IPS-18a (cell line): ENCODE measurements at regions not wholly inside any gene's neighbourhood (a gene's known extent, or its start where the extent isn't known, plus 50 kb on each side); places are given as distances from the start of the nearest gene placed in this dataset.
"Not testable (repeated sequence)": the region's sequence is repeated elsewhere in the genome, so short reads cannot be mapped to it uniquely, and the experiment has no call there.

Experiments
- H3K27ac ChIP-seq: one replicate; pipeline ENCODE4 v1.5.1; 2013; ENCODE audit warnings: low read length
- H3K27me3 ChIP-seq: one replicate; pipeline ENCODE4 v1.6.1; 2013; ENCODE audit warnings: mild to moderate bottlenecking, low read length; ENCODE audit not compliant: control insufficient read depth, insufficient read depth
- H3K36me3 ChIP-seq: one replicate; pipeline ENCODE4 v1.6.1; 2013; ENCODE audit warnings: low read depth, low read length; ENCODE audit not compliant: control insufficient read depth
- H3K4me1 ChIP-seq: one replicate; pipeline ENCODE4 v1.6.1; 2013; ENCODE audit warnings: low read depth, low read length; ENCODE audit not compliant: control insufficient read depth
- H3K4me3 ChIP-seq: one replicate; pipeline ENCODE4 v1.5.1; 2013; ENCODE audit warnings: low read length
- H3K9ac ChIP-seq: one replicate; pipeline ENCODE4 v1.6.1; 2013; ENCODE audit warnings: mild to moderate bottlenecking, low read length, moderate library complexity
- H3K9me3 ChIP-seq: one replicate; pipeline ENCODE4 v1.6.1; 2013; ENCODE audit warnings: low read depth, low read length; ENCODE audit not compliant: control insufficient read depth

GRCh38 chr12:4152145-4152795 is 121.3 kb upstream of the CCND2 start:
- Histone ChIP-seq H3K4me1 (peaks cover 14% of the 10 kb centered on the region), H3K27ac (no peak overlapping the region), H3K9me3 (no peaks in the 10 kb centered on the region), H3K27me3 (no peaks in the 10 kb centered on the region), H3K4me3 (no peak overlapping the region), H3K36me3 (no peaks in the 10 kb centered on the region), H3K9ac (no peak overlapping the region)

DNA sequence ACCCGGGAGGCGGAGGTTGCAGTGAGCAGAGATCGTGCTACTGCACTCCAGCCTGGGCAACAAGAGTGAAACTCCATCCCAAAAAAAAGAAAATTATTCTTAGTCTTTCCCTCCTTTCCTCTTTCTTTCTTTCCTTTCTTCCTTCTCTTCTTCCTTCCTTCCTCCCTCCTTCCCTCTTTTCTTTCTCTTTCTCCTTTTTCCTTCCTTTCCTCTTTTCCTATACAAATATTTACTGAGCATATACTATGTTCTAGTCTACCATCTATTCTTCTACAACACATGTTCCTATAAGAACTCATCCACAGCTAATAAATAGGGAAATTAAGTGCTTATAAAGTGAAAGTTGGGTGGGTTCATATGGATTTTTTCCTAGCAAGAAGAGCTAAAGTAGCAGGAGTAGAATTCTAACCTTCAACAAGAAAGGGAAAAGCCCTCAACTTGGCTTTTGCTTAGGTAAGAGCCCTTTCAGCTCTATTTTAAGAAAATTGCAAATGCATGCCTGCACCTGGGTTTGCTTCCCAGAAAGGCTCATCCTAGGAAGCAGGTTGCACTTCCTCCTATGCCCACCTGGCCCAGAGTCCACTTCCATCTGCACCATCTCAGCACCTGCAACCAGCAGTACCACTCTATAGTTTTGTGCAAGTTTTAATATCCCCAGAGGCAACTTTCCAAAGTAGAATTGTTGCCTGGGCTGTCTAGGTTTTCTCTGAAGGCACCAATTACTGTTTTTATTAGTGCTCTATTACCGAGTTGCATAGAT is 122.0 kb upstream of the CCND2 start:
- Histone ChIP-seq H3K9ac (no peak overlapping the region), H3K9me3 (no peaks in the 10 kb centered on the region), H3K4me3 (no peak overlapping the region), H3K27ac (no peak overlapping the region), H3K36me3 (no peaks in the 10 kb centered on the region), H3K27me3 (no peaks in the 10 kb centered on the region), H3K4me1 (peaks cover 16% of the 10 kb centered on the region)

- not testable (repeated sequence) for H3K4me3 ChIP-seq, H3K27ac ChIP-seq, H3K9me3 ChIP-seq, H3K27me3 ChIP-seq, H3K36me3 ChIP-seq, H3K9ac ChIP-seq
- H3K4me1 ChIP-seq = peaks cover 11% of the 10 kb centered on the region
Observed at GRCh38 chr12:4150355-4150754, 123.2 kb upstream of the CCND2 start.

- H3K36me3 ChIP-seq = no peaks in the 10 kb centered on the region
- H3K9me3 ChIP-seq = no peaks in the 10 kb centered on the region
- no peak overlapping the region for H3K9ac ChIP-seq
- H3K4me1 ChIP-seq = peaks cover 11% of the 10 kb centered on the region
- no peak overlapping the region for H3K4me3 ChIP-seq
- no peak overlapping the region for H3K27ac ChIP-seq
- H3K27me3 ChIP-seq = no peaks in the 10 kb centered on the region
Observed at GRCh38 chr12:4148418-4149056, 125.0 kb upstream of the CCND2 start.

GRCh38 chr12:4147031-4147481 is 126.5 kb upstream of the CCND2 start:
- no peaks in the 10 kb centered on the region for H3K27me3 ChIP-seq
- no peaks in the 10 kb centered on the region for H3K36me3 ChIP-seq
- no peak overlapping the region for H3K9ac ChIP-seq
- H3K4me1 ChIP-seq = peaks cover 11% of the 10 kb centered on the region
- H3K4me3 ChIP-seq = no peak overlapping the region
- H3K27ac ChIP-seq = no peak overlapping the region
- no peaks in the 10 kb centered on the region for H3K9me3 ChIP-seq

DNA sequence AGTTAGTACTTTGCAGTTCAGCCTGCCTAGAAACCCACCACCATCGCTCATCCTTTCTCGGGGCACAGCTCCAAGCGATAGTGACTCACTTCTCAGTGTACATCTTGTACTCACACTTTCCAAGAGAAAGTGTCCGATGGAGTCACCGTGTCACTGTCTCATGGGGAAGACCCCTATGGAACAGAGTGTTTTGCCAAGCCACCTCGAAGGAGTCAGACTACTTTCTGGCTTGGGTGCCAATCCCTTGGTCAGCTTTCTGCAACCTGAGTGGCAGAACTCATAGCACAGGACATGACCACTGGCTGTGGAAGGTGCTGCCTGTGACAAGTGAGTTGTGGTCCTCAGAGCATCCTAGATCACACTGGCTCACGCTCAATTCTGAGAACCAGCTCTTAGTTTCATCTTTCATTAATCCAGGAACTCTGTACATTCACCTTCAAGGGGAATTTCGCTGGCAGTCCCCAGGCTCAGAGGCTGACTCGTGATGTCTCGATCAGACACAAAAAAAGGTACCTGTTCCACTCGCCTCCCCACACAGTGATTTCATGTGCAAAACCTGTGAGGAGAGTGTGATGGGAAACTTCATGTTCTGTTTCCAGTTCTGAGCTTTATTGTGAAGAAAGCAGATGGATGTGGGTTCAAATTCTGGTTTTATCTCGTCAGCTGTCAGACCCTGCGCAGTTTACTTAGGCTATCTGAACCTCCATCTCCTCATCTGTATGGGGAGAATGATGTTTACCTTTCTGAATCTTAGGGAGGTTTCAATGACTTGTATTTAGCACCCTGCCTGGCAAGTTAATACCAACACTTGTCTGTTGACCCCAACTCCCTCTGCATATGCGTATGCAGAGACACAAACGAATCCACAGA is 127.3 kb upstream of the CCND2 start:
- no peaks in the 10 kb centered on the region for H3K9me3 ChIP-seq
- no peak overlapping the region for H3K4me3 ChIP-seq
- peaks cover 11% of the 10 kb centered on the region for H3K4me1 ChIP-seq
- H3K36me3 ChIP-seq = no peaks in the 10 kb centered on the region
- H3K27me3 ChIP-seq = no peaks in the 10 kb centered on the region
- no peak overlapping the region for H3K9ac ChIP-seq
- H3K27ac ChIP-seq = no peak overlapping the region

DNA sequence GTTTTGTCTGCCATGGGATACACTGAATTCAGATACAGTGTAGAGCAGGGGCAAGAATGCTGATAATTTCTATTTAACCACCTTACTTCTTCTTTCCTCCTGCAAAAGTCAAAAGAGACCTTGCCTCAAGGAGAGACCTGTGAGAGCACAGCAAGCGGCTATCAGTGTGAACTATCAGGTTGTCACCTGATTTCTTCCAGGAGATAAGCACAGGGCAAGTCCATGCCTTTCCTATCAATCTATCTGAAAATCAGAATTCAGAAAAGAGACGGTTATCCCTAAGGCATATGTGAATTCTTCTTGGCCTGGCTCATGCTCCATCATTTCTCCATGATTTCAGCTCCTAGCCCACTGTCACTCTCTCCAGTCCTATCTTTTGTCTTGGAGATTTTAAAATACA is 128.9 kb upstream of the CCND2 start:
- H3K27ac ChIP-seq = no peak overlapping the region
- H3K27me3 ChIP-seq = no peaks in the 10 kb centered on the region
- H3K36me3 ChIP-seq = no peaks in the 10 kb centered on the region
- no peak overlapping the region for H3K4me3 ChIP-seq
- no peaks in the 10 kb centered on the region for H3K9me3 ChIP-seq
- no peak overlapping the region for H3K9ac ChIP-seq
- H3K4me1 ChIP-seq = peaks cover 15% of the 10 kb centered on the region

GRCh38 chr12:4143896-4144295 is 129.7 kb upstream of the CCND2 start:
- Histone ChIP-seq H3K9me3 (no peaks in the 10 kb centered on the region), H3K27ac (no peak overlapping the region), H3K27me3 (no peaks in the 10 kb centered on the region), H3K4me1 (peaks cover 15% of the 10 kb centered on the region), H3K4me3 (no peak overlapping the region), H3K36me3 (no peaks in the 10 kb centered on the region), H3K9ac (no peak overlapping the region)

- Histone ChIP-seq H3K36me3 (no peaks in the 10 kb centered on the region), H3K4me1 (peaks cover 13% of the 10 kb centered on the region), H3K27ac (no peak overlapping the region), H3K27me3 (no peaks in the 10 kb centered on the region), H3K9ac (no peak overlapping the region), H3K4me3 (no peak overlapping the region), H3K9me3 (no peaks in the 10 kb centered on the region)
Observed at GRCh38 chr12:4141348-4142270, 132.0 kb upstream of the CCND2 start.

DNA sequence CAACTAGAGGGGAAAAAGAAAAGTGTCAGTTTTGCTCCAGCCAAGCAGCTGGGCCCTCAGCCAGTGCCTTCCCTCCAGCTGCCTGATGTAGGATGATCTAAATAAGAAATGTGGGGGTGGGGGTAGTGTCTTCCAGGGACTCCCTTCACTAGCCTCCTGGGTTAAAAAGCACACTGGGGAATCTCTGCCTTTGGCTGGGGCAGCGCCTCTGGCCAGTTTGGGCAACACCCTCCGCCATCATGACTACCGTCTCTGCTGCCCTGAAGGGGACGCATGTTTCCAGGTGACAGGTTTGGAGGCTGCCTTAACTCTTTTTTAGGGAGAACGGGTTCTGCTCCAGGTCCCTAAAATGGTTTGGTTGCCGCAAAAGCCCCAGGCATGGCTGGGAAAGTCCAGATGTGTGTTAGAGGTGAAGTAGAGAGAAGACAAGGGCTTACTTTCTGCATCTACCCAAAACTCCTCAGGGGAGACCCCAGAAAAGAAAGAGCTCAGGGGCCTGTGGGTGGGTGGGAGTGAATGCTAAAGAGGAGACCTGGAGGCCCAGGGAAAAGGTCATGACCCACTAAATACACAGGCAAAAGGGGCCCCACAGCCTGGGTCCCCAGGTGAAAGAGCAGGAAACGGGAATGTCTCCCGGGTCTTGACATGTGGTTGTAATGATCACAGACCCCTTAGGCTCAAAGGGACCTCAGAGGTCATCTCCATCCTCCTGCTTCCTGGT is 132.8 kb upstream of the CCND2 start:
- Histone ChIP-seq H3K4me3 (no peak overlapping the region), H3K27ac (no peak overlapping the region), H3K9ac (no peak overlapping the region), H3K36me3 (no peaks in the 10 kb centered on the region), H3K27me3 (no peaks in the 10 kb centered on the region), H3K4me1 (peaks cover 18% of the 10 kb centered on the region), H3K9me3 (no peaks in the 10 kb centered on the region)
